ENCODE measurements at regions not wholly inside any gene's neighbourhood (a gene's known extent, or its start where the extent isn't known, plus 50 kb on each side); places are given as distances from the start of the nearest gene placed in this dataset.

- TF ChIP-seq POLR2AphosphoS5 (IDR thresholded peaks at IDR 0.05; ENCODE audit: low read depth, low read length) (no peak), CTCF (IDR thresholded peaks at IDR 0.05) (no peak), TCF7L2 (IDR thresholded peaks at IDR 0.05; ENCODE audit: low read depth, low read length) (no peak)
- TF ChIP-seq, protein P1, sequence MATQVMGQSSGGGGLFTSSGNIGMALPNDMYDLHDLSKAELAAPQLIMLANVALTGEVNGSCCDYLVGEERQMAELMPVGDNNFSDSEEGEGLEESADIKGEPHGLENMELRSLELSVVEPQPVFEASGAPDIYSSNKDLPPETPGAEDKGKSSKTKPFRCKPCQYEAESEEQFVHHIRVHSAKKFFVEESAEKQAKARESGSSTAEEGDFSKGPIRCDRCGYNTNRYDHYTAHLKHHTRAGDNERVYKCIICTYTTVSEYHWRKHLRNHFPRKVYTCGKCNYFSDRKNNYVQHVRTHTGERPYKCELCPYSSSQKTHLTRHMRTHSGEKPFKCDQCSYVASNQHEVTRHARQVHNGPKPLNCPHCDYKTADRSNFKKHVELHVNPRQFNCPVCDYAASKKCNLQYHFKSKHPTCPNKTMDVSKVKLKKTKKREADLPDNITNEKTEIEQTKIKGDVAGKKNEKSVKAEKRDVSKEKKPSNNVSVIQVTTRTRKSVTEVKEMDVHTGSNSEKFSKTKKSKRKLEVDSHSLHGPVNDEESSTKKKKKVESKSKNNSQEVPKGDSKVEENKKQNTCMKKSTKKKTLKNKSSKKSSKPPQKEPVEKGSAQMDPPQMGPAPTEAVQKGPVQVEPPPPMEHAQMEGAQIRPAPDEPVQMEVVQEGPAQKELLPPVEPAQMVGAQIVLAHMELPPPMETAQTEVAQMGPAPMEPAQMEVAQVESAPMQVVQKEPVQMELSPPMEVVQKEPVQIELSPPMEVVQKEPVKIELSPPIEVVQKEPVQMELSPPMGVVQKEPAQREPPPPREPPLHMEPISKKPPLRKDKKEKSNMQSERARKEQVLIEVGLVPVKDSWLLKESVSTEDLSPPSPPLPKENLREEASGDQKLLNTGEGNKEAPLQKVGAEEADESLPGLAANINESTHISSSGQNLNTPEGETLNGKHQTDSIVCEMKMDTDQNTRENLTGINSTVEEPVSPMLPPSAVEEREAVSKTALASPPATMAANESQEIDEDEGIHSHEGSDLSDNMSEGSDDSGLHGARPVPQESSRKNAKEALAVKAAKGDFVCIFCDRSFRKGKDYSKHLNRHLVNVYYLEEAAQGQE (IDR thresholded peaks at IDR 0.05; ENCODE audit: insufficient read depth in 1 of 2, low read depth in 2 of 2, low read length in 1 of 2): no peak
These were observed 347.7 kb downstream of the GLRX3 start for GRCh38 chr10:130483691-130484467.
